NB4 (cell line): ENCODE measurements at regions not wholly inside any gene's neighbourhood (a gene's known extent, or its start where the extent isn't known, plus 50 kb on each side); places are given as distances from the start of the nearest gene placed in this dataset.

Experiments used
- CTCF ChIP-seq: IDR thresholded peaks from one replicate; pipeline ENCODE4 v1.5.1; 2012; ENCODE audit warnings: low read depth, low read length
- POLR2A ChIP-seq: IDR thresholded peaks from 2 replicates; pipeline ENCODE4 v1.6.1; 2011; ENCODE audit warnings: mild to moderate bottlenecking; ENCODE audit not compliant: insufficient read length; ENCODE audit errors: extremely low read depth

DNA sequence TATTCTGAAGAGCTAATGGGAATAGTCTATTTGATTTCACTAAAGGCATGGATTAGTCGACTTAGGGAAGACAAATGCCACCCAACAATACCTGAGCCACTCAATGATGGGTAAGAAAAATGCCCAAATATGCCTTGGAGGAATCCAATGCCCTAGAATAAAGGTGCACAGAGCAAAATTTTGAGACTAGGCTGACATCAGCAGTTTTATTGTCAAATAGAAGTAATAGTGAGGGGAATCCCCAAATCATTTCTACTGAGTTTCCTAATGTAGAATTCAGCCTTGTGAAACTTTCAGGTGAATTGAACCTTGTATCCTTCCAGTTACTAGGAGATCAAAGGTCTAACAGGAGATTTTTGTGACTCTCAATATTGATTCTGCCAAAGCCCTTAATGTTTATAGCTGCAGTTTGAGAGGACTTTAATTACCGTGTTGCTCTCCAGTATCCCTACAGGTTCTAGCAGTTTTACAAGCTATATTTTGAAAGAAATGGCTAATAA is 50.8 kb upstream of the THSD7B start:
- no peak for TF ChIP-seq CTCF
- TF ChIP-seq POLR2A = no peak
